HG02973 (cell line): ENCODE measurements at regions not wholly inside any gene's neighbourhood (a gene's known extent, or its start where the extent isn't known, plus 50 kb on each side); places are given as distances from the start of the nearest gene placed in this dataset.
"Not testable (repeated sequence)": the region's sequence is repeated elsewhere in the genome, so short reads cannot be mapped to it uniquely, and the experiment has no call there.

Source experiments
- ATAC-seq: cut with Tn5 transposase; IDR thresholded peaks from one replicate; pipeline ENCODE4 v1.9.1; 2021; ENCODE audit warnings: moderate library complexity; ENCODE audit not compliant: unreplicated experiment

DNA sequence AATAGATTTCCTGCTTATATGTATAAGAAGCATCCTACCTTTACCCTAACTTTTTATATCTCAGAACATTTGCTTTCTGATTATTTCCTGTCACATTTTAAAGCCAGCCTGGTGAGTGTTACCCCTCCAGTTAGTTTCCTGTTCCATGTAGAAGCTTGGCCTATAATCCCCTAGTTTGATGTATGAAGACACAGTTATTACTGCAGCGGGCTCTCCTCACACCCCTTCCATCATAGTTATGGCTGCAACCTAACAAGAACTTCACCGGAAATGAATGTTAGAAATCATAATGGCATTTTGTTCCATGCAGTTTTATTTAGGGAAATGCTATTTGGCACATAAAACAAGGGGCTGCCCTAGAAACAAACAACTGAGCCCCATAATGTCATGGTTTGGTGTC, 400.2 kb upstream of the SETBP1 start:
- ATAC-seq: no peak

DNA sequence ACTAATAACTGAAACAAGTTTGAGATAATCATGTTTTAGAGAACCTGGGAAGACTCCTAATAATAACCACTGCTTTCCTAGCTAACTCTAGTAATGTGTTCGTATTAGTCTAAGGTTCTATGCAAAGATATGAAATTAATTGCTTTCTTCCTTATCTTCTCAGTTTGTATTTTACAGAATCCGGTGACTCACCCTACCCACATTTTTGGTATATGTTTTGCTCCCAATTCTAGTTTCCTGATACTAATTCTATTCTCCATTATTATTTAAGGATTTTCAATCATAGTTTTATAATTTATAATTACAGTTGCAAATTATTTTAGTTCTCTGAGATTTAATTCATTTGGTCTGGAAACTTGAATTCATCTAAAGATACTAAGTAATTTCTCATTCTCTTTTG, 394.6 kb upstream of the SETBP1 start:
- no peak for ATAC-seq

GRCh38 chr18:44290366-44290977, 390.2 kb upstream of the SETBP1 start:
- no peak for ATAC-seq

GRCh38 chr18:44298566-44298965, 382.1 kb upstream of the SETBP1 start:
- no peak for ATAC-seq

GRCh38 chr18:44309185-44309584, 371.5 kb upstream of the SETBP1 start:
- ATAC-seq: no peak

DNA sequence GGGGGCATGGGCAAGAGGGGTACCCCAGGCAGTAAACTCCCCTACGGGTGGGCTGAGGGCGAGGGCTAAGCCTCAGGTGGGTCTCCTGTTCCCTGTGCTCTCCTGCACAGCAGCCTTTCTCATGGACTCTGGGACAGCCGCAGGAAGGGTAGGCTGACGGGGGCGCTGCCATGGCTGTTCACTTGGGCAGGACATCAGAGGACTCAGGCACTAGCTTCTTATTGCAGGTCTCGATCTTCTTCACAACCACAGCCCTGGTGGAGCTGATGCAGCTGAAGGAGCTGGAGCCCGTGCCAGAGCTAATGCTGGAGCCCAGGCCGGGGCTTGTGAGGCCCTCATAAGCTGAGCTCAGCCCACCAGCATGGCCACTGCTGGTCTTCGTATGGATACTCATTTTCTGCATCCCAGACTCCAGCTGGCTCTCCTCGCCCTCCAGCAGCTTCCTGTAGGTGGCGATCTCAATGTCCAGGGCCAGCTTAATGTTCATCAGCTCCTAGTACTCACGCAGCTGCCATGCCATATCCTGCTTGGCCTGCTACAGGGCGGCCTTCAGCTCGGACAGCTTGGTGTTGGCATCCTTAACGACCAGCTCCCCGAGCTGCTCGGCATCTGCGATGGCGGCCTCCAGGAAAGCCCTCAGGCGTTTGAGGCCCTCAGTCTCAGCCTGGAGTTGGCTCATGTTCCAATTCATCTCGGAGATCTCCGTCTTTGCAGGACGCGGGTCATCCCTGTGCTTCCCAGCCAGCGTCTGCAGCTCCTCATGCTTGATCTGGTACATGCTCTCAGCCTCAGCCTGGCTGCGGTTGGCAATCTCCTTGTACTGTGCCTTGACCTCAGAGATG, 359.8 kb upstream of the SETBP1 start:
- no peak for ATAC-seq

GRCh38 chr18:44321868-44322590, 358.7 kb upstream of the SETBP1 start:
- no peak for ATAC-seq

- no peak for ATAC-seq
Measured at GRCh38 chr18:44323125-44323524, 357.6 kb upstream of the SETBP1 start.

DNA sequence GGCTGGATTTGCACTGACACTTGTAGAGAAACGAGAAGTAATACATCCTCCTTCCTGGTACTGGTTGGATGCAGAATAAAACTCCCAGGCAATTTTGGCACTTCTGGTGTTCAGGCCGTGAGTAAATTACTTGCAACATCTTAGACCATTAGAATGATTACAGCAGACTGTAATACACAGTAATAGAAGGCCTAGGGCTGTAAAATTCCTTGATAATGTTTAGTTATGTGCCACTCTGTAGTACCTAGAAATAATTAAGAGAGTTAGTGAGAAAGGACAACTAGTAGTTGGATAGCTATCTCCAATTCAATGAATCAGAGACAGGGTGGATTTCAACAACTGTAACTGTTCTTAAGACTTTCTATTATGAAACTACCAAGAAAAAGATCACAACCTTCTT, 356.3 kb upstream of the SETBP1 start:
- ATAC-seq: no peak

- ATAC-seq: no peak
Measured at GRCh38 chr18:44325903-44326635, 354.6 kb upstream of the SETBP1 start.

- ATAC-seq: no peak
Measured at GRCh38 chr18:44331656-44332570, 348.8 kb upstream of the SETBP1 start.

GRCh38 chr18:44341759-44342158, 338.9 kb upstream of the SETBP1 start:
- ATAC-seq: no peak

- no peak for ATAC-seq
Measured at GRCh38 chr18:44342162-44342561, 338.5 kb upstream of the SETBP1 start.

- no peak for ATAC-seq
Measured at GRCh38 chr18:44342946-44343345, 337.7 kb upstream of the SETBP1 start.

- ATAC-seq: no peak
Measured at GRCh38 chr18:44343570-44343969, 337.1 kb upstream of the SETBP1 start.

GRCh38 chr18:44356566-44357157, 324.0 kb upstream of the SETBP1 start:
- ATAC-seq: no peak

DNA sequence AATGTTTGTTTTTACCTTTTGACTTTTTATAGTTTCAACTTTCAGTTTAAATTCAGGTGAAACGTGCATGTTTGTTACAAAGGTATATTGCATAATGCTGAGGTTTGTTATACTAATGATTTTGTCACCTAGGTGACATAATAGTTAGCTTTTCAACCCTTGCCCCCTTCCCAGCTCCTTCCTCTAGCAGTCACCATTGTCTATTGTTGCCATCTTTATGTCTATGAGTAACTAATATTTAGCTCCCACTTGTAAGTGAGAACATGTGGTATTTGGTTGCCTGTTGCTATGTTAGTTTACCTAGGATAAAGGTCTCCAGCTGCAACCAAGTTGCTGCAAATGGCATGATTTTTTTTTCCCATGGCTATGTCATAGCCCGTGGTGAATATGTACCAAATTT, 322.3 kb upstream of the SETBP1 start:
- no peak for ATAC-seq

GRCh38 chr18:44359741-44360140, 320.9 kb upstream of the SETBP1 start:
- ATAC-seq: not testable (repeated sequence)

GRCh38 chr18:44362213-44362612, 318.5 kb upstream of the SETBP1 start:
- not testable (repeated sequence) for ATAC-seq

- no peak for ATAC-seq
Measured at GRCh38 chr18:44370861-44371260, 309.8 kb upstream of the SETBP1 start.
